HG02798 (cell line): ENCODE measurements at regions not wholly inside any gene's neighbourhood (a gene's known extent, or its start where the extent isn't known, plus 50 kb on each side); places are given as distances from the start of the nearest gene placed in this dataset.
"Not testable (repeated sequence)": the region's sequence is repeated elsewhere in the genome, so short reads cannot be mapped to it uniquely, and the experiment has no call there.

ENCODE experiments used
- ATAC-seq: cut with Tn5 transposase; IDR thresholded peaks from one replicate; pipeline ENCODE4 v1.9.1; 2021; ENCODE audit warnings: mild to moderate bottlenecking; ENCODE audit not compliant: unreplicated experiment, poor library complexity

DNA sequence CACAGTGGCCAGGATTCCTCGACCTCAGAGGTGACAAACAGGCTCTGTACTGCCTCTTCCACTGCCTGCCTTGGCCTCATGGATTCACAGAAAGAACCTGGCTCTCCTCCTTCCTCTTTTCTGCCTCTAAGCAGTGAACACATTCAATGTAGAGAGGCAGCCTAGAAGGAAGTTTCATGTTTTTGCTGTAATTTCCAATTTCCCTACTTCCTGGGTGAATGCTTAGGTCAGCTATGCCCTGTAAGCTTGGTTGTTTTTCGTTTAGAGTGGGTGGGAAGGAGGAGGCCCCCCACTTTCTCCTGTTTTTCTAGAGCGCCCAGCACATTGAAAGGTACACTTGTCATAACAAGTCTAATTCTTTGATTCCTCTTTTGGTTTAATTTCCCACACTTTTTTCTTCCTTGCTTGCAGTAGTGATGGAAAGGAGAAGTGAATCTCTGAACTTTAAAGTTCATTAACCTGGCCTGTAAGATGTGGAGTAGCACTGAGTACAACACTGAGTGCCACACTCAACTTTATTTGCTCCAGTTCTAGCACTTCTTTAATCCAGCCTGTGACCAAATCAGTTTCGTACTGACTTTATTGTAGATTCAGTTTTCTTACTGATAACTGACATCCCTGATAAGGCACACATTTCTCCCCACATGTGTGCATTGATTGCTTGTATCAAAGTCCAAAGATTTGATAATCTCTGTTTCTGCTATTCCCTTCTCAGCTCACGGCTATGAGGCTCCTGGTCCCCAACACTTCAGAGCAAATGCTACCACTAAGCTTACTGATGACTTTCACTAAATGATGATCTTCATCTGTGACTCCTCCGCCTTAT is 100.0 kb upstream of the MAN1A1 start:
- ATAC-seq = peak; percentile 25

DNA sequence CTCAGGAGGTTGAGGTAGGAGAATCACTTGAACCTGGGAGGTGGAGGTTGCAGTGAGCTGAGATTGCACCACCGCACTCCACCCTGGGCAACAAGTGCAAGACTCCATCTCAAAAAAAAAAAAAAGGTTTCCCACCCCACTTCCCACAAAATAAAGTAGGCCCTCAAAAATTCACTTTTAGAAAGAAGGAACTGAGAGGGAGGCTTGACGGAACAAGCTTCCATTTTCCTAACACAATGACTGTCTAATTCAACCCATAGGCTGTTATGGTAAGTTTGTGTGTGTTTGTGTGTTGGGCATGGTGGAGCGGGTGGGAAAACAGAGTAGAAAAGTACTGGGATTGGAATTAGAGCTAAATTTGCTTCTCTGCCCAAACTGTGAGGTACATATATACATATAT is 98.4 kb upstream of the MAN1A1 start:
- ATAC-seq = no peak

- no peak for ATAC-seq
Observed at GRCh38 chr6:119446609-119447008, 97.0 kb upstream of the MAN1A1 start.

DNA sequence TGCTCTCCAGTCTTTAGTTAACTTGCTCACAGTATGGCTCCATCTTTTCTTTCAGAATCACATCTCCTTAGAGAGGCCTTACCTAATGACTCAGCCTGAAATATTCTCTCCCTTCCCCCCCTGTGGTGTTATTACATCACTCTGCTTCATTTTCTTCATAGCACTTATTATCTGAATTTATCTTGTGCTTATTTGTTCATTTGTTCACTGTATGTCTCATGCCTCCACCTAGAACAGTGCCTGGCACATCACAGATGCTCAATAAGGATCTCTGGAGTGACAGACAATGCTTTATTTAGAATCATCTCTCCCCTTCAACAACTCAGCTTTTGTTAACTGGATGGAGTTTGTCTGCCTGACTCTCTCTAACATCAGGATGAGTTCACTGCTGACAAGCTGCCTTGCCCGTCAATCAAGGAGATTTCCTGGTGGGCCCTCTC is 96.6 kb upstream of the MAN1A1 start:
- ATAC-seq = peak; percentile 26

DNA sequence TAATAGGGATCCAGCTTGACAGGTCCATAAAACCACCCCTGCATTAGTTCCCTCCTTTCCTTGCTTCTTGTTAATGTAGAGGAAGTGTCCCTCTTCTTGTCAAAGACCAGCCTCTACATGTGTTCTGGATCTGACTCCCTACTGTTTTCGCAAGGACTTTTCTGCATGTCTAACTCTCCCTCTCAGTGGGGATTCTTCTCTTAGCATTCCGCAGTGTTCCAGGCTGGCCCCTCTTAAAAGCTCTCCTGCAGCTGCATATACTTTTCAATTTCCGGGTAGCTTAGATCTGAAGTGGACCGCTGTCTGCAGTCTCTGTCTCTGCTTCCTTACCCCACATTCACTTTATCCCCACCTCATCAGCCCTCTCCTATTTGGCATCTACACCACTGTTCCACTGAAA is 96.1 kb upstream of the MAN1A1 start:
- no peak for ATAC-seq

DNA sequence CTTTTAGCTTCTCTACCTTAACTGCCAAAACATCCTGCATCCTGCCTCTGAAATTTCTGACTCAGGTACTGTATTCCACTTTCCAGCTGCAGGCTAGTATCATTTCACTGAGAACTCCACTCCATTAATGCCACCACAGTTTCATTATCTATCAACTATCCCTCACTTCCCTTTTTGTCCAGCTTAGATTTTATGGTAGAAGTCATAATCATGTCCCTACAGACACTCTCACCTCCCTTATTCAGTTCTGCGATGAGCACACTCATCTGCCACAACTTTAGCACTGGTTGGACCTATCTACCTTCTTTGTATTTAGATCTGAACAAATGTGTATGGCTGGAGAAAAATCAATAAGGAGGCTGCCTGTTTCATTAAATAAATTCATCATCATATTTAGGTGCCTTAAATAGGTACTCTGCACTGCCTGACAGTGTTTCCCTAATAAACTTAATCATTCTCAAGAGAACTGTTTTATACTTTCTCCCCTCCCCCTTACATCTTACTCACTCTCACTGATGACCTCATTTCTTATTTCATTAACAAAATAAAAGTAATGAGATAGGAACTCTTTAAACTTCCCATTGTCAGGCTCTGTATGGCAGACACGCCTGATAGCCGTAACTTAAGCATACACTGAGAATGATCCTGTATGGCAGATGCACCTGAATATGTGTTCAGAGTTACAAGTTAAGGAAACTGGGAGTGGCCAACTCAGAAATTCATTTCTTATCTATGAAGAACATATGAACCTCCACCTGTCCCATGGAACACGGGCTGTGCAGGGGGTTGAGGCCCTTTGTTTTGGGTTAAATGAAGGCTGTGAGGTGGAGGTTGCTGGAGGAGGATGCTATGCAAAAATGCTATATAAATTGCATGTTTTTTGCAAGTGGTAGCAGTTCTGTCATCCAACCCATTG is 95.3 kb upstream of the MAN1A1 start:
- peak; percentile 48 for ATAC-seq

DNA sequence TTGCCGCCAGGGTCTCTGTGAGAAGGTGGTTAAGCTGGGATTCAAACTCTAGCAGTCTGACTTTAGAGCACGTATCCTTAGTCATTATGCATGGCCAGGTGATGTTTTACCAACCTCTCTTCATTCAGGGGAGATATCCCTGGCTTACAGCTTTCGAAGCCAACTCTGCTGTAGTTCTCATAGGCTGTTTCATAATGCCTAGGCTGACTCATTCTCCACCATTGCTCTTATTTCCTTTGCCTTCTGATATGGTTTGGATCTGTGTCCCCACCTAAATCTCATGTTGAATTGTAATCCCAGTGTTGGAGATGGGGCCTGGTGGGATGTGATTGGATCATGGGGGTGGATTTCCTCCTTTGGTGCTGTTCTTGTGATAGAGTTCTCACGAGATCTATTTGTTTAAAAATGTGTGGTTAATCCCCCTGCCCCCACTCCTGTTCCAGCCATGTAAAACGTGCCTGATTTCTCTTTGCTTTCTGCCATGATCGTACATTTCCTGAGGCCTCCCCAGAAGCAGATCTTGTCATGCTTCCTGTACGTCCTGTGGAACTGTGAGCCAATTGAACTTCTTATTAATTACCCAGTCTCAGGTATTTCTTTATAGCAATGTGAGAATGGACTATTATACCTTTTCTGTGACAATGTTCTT is 94.6 kb upstream of the MAN1A1 start:
- ATAC-seq = no peak

DNA sequence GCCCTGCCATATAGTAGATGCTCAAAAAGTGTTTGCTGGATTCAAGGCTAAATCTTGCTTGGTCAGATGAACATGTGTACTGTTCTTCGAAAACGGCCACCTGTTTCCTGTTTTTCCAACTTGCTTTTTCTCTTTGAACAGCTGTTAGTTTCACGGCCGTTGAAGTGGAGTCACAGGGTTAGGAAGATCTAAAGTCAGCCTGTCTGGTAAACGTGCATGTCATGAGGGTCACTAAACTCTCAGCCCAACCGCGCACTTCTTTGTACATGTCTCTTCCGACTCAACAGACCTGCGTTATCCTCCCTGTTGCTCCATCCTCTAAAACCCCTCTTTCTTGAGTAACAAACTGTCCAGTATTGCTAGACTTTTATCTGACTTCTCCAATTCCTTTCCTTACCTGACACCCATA is 93.2 kb upstream of the MAN1A1 start:
- peak; percentile 76 for ATAC-seq

- ATAC-seq = no peak
Observed at GRCh38 chr6:119440953-119441352, 91.4 kb upstream of the MAN1A1 start.

DNA sequence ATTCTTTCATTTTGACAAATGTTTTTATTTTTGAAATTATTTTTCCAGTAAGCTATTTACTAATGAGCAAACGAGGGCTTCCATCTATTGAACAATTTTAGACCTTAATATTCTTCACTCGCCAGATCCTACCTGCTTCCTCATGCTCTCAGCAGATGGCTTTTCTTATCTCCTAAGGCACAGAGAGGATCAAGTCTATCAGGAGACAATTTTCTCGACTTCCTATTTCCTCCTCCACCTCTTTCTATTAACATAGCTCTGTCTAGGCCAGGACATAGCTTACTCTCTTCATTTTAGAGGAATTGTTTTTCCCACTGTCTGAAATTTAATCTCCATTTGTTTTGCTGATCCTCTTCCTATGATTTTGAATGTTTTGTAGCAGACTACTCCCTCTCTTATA is 87.0 kb upstream of the MAN1A1 start:
- ATAC-seq = no peak

- no peak for ATAC-seq
Observed at GRCh38 chr6:119431799-119432198, 82.2 kb upstream of the MAN1A1 start.

DNA sequence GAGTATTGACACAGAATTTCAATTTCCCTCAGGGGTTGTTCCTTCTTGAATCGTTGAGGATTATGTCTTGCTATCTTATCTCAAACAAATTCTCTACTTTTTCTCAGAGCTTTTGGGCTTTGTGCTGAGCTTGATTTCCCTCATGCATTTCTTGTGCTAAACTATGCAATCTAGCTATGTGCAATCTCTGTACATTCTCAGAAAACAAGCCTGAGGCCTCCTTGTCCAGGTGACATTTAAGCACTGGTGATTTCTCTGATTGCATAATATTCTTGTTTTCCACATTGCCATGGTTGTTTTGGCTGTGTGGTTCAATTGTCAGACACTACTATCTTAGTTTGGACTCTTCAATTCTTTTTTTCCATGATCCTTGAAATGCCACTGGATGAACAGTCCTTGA is 81.2 kb upstream of the MAN1A1 start:
- ATAC-seq = no peak

GRCh38 chr6:119428633-119429032 is 79.1 kb upstream of the MAN1A1 start:
- no peak for ATAC-seq

DNA sequence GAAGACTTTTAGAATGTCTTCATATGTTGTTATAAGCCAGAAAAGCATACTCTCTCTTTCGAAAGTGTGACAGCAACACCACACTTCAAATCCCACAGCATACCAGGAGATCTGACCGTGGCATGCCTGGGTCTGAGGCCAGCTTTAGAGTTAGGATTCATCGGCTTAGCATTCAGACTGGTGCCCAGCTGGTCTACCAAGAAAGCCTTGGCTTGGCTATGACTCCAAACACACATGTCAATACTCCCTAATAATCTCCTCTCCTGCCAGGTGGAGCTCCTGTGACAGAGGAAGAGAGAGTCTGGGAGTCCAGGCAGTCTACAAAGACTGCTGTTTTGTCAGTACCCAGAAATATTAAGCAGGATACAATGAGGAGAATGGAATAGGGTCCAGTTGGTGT is 77.1 kb upstream of the MAN1A1 start:
- ATAC-seq = no peak

DNA sequence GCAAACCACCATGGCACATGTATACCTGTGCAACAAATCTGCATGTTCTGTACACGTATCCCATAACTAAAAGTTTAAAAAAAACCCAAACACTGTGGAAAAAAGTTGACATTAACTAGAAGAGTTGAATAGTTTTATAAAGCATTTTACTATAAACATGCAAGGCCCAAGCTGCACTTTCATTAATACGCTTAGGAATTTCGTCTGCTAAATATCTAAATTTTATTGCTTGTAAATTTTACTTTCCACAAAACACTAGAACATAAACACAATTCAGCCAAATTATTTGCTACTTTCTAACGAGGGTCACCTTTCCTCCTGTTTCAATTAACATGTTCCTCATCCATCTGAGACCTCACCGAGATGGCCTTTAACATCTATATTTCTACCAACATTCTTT is 74.4 kb upstream of the MAN1A1 start:
- ATAC-seq = no peak

DNA sequence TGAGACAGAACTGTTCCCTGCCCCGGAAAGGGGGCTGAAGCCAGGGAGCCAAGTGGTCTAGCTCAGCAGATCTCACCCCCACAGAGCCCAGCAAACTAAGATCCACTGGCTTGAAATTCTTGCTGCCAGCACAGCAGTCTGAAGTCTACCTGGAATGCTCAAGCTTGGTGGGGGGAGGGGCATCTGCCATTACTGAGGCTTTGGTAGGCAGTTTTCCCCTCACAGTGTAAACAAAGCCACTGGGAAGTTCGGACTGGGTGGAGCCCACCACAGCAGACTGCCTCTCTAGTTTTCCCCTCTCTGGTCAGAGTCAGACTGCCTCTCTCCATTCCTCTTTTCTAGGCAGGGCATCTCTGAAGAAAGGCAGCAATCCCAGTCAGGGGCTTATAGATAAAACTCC is 68.5 kb upstream of the MAN1A1 start:
- ATAC-seq = not testable (repeated sequence)

DNA sequence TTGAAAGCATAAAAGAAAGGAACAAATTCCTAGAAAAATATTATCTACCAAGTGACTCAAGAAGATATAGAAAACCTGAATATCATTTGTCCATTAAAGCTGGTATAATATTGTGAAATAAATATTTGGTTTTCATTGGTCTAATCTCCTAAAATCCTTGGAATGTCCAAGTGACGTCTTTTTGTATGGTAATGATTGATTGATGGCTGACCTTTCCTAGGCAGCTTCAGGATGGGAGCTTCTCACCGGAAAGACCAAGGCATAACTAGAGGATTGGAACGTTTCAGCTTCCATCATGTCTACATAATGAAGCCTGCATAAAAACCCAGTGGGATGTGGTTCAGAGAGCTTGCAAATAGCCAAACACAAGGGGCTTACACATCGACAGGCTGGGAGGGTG is 57.6 kb upstream of the MAN1A1 start:
- ATAC-seq = no peak

DNA sequence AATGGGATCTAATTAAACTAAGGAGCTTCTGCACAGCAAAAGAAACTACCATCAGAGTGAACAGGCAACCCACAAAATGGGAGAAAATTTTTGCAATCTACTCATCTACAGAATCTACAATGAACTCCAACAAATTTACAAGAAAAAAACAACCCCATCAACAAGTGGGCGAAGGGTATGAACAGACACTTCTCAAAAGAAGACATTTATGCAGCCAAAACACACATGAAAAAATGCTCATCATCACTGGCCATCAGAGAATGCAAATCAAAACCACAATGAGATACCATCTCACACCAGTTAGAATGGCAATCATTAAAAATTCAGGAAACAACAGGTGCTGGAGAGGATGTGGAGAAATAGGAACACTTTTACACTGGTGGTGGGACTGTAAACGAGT is 55.6 kb upstream of the MAN1A1 start:
- ATAC-seq = not testable (repeated sequence)
